ENCODE measurements at regions not wholly inside any gene's neighbourhood (a gene's known extent, or its start where the extent isn't known, plus 50 kb on each side); places are given as distances from the start of the nearest gene placed in this dataset.

DNA sequence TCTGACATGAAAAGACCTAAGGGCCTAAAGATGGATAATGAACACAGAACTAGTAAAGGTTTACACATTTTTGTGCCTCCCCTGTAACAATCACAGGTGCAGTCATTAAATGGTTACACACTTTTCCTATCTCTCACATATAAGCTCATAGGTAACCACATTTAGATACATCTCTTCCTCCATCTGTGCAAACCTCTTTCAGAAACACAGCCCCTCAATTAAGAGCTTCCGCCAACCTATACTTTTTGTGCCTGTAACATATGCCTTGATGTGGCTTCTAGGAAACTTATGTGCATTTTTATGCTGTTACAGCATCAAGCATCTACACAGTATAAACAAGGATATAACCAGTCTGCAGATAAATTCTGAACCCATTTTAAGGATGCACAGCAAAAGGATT is 643.3 kb downstream of the BCL11A start:
- TF ChIP-seq, protein P1, sequence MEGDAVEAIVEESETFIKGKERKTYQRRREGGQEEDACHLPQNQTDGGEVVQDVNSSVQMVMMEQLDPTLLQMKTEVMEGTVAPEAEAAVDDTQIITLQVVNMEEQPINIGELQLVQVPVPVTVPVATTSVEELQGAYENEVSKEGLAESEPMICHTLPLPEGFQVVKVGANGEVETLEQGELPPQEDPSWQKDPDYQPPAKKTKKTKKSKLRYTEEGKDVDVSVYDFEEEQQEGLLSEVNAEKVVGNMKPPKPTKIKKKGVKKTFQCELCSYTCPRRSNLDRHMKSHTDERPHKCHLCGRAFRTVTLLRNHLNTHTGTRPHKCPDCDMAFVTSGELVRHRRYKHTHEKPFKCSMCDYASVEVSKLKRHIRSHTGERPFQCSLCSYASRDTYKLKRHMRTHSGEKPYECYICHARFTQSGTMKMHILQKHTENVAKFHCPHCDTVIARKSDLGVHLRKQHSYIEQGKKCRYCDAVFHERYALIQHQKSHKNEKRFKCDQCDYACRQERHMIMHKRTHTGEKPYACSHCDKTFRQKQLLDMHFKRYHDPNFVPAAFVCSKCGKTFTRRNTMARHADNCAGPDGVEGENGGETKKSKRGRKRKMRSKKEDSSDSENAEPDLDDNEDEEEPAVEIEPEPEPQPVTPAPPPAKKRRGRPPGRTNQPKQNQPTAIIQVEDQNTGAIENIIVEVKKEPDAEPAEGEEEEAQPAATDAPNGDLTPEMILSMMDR (IDR thresholded peaks at IDR 0.05): no peak
- no peak for TF ChIP-seq POLR2AphosphoS5 (IDR thresholded peaks at IDR 0.05; ENCODE audit: low read depth, low read length)
- no peak for TF ChIP-seq TCF7L2 (IDR thresholded peaks at IDR 0.05; ENCODE audit: low read depth, low read length)
- TF ChIP-seq, protein P2, sequence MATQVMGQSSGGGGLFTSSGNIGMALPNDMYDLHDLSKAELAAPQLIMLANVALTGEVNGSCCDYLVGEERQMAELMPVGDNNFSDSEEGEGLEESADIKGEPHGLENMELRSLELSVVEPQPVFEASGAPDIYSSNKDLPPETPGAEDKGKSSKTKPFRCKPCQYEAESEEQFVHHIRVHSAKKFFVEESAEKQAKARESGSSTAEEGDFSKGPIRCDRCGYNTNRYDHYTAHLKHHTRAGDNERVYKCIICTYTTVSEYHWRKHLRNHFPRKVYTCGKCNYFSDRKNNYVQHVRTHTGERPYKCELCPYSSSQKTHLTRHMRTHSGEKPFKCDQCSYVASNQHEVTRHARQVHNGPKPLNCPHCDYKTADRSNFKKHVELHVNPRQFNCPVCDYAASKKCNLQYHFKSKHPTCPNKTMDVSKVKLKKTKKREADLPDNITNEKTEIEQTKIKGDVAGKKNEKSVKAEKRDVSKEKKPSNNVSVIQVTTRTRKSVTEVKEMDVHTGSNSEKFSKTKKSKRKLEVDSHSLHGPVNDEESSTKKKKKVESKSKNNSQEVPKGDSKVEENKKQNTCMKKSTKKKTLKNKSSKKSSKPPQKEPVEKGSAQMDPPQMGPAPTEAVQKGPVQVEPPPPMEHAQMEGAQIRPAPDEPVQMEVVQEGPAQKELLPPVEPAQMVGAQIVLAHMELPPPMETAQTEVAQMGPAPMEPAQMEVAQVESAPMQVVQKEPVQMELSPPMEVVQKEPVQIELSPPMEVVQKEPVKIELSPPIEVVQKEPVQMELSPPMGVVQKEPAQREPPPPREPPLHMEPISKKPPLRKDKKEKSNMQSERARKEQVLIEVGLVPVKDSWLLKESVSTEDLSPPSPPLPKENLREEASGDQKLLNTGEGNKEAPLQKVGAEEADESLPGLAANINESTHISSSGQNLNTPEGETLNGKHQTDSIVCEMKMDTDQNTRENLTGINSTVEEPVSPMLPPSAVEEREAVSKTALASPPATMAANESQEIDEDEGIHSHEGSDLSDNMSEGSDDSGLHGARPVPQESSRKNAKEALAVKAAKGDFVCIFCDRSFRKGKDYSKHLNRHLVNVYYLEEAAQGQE (IDR thresholded peaks at IDR 0.05; ENCODE audit: insufficient read depth in 1 of 2, low read depth in 2 of 2, low read length in 1 of 2): no peak
- no peak for TF ChIP-seq SIN3A (IDR thresholded peaks at IDR 0.05; ENCODE audit: borderline replicate concordance, insufficient read depth, low read depth, low read length)
